ENCODE measurements at regions not wholly inside any gene's neighbourhood (a gene's known extent, or its start where the extent isn't known, plus 50 kb on each side); places are given as distances from the start of the nearest gene placed in this dataset.

DNA sequence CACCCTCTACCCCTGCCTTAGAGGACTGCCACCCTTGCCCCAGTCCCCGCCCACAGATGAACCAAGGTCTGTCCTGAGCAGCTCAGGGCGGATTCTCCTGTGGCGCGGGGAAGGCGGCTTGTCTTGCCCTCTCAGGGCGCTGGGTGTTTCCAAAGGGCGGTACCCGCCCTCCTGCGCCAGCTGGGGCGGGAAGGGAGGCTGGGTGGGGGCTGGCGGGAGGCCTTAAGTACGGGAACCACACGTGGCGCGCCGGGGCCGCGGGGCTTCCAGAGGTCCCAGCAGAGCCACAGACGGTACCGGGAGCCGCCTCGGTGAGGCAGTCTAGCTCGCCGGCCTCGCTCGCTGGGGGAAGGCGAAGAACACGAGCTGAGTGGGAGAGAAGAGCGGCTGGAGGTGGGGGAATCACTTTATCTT, 361.1 kb downstream of the MID1IP1 start:
- H2AK9ac ChIP-seq (replicated peaks; ENCODE audit: low read depth, low read length, poor library complexity): no peak overlapping the region
- ATAC-seq (ENCODE audit: low read depth) (no peak), DNase-seq (no peak)
- H3K4me2 ChIP-seq (ENCODE audit: low read depth, low read length): no peak overlapping the region
- no peaks in the 10 kb centered on the region for H3K4me1 ChIP-seq (ENCODE audit: control insufficient read depth, insufficient read depth, low read length)
- intact Hi-C loops (cut with micrococcal nuclease) (no loop called here), dilution Hi-C loops (cut with HindIII; ENCODE audit: low sequenced_read_pairs, unreplicated experiment) (no loop called here), in situ Hi-C loops (cut with MboI; ENCODE audit: low sequenced_read_pairs) (no loop called here)
- no peak overlapping the region for H4K8ac ChIP-seq (ENCODE audit: low read depth in 2 of 2, low read length in 2 of 2)
- no peak overlapping the region for H3K27ac ChIP-seq (ENCODE audit: insufficient read depth, low read length)
- H3K14ac ChIP-seq (replicated peaks; ENCODE audit: low read depth, low read length): no peak overlapping the region
- TF ChIP-seq NFE2L2 (IDR thresholded peaks at IDR 0.05; ENCODE audit: low read depth, low read length) (no peak), CHD1 (IDR thresholded peaks at IDR 0.05; ENCODE audit: low read depth, low read length) (no peak), MXI1 (IDR thresholded peaks at IDR 0.05; ENCODE audit: borderline replicate concordance, low read depth, low read length) (no peak), FOS (IDR thresholded peaks at IDR 0.05; ENCODE audit: low read depth, low read length) (no peak), MAFK (IDR thresholded peaks at IDR 0.05; ENCODE audit: low read depth, low read length) (no peak), RFX5 (IDR thresholded peaks at IDR 0.05; ENCODE audit: low read depth, low read length) (no peak), BHLHE40 (IDR thresholded peaks at IDR 0.05; ENCODE audit: low read depth, low read length) (no peak), CEBPB (IDR thresholded peaks at IDR 0.05; ENCODE audit: low read depth, low read length) (no peak), SMC3 (IDR thresholded peaks at IDR 0.05; ENCODE audit: low read depth, low read length) (no peak), MAZ (IDR thresholded peaks at IDR 0.05; ENCODE audit: borderline replicate concordance, low read depth, low read length) (no peak), RAD21 (IDR thresholded peaks at IDR 0.05; ENCODE audit: low read length) (no peak)
- TF ChIP-seq, protein P1, sequence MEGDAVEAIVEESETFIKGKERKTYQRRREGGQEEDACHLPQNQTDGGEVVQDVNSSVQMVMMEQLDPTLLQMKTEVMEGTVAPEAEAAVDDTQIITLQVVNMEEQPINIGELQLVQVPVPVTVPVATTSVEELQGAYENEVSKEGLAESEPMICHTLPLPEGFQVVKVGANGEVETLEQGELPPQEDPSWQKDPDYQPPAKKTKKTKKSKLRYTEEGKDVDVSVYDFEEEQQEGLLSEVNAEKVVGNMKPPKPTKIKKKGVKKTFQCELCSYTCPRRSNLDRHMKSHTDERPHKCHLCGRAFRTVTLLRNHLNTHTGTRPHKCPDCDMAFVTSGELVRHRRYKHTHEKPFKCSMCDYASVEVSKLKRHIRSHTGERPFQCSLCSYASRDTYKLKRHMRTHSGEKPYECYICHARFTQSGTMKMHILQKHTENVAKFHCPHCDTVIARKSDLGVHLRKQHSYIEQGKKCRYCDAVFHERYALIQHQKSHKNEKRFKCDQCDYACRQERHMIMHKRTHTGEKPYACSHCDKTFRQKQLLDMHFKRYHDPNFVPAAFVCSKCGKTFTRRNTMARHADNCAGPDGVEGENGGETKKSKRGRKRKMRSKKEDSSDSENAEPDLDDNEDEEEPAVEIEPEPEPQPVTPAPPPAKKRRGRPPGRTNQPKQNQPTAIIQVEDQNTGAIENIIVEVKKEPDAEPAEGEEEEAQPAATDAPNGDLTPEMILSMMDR (conservative IDR thresholded peaks at IDR 0.05; ENCODE audit: low read depth, low read length): no peak
- TF ChIP-seq, protein P2, sequence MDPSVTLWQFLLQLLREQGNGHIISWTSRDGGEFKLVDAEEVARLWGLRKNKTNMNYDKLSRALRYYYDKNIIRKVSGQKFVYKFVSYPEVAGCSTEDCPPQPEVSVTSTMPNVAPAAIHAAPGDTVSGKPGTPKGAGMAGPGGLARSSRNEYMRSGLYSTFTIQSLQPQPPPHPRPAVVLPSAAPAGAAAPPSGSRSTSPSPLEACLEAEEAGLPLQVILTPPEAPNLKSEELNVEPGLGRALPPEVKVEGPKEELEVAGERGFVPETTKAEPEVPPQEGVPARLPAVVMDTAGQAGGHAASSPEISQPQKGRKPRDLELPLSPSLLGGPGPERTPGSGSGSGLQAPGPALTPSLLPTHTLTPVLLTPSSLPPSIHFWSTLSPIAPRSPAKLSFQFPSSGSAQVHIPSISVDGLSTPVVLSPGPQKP (IDR thresholded peaks at IDR 0.05; ENCODE audit: borderline replicate concordance, low read depth, low read length): no peak
- TF ChIP-seq, protein P3, sequence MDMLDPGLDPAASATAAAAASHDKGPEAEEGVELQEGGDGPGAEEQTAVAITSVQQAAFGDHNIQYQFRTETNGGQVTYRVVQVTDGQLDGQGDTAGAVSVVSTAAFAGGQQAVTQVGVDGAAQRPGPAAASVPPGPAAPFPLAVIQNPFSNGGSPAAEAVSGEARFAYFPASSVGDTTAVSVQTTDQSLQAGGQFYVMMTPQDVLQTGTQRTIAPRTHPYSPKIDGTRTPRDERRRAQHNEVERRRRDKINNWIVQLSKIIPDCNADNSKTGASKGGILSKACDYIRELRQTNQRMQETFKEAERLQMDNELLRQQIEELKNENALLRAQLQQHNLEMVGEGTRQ (IDR thresholded peaks at IDR 0.05; ENCODE audit: low read depth, low read length): no peak
- H3K9me3 ChIP-seq (ENCODE audit: control insufficient read depth, insufficient read depth, low read length): no peaks in the 10 kb centered on the region
- H2BK20ac ChIP-seq (ENCODE audit: low read depth, low read length): no peak overlapping the region
- no peak overlapping the region for H3K18ac ChIP-seq (ENCODE audit: low read depth, low read length)
- no peak overlapping the region for H2BK15ac ChIP-seq (ENCODE audit: low read depth, low read length)
- POLR2A ChIA-PET (ENCODE audit: unreplicated experiment): no interaction called here
- H3K4me3 ChIP-seq (ENCODE audit: insufficient read depth, low read depth, low read length): no peak overlapping the region
- H3K23ac ChIP-seq (ENCODE audit: low read depth, low read length): no peak overlapping the region
- H3K56ac ChIP-seq (ENCODE audit: extremely low read depth, insufficient read depth, low read length): no peak overlapping the region
- no peak overlapping the region for H2BK120ac ChIP-seq (ENCODE audit: low read depth, low read length)
- no peak overlapping the region for H2AK5ac ChIP-seq (ENCODE audit: low read depth, low read length)
- peaks cover 21% of the 10 kb centered on the region for H3K27me3 ChIP-seq (ENCODE audit: control insufficient read depth, insufficient read depth, low read length)
- no peaks in the 10 kb centered on the region for H3K79me1 ChIP-seq (ENCODE audit: low read depth in 1 of 2, low read length in 2 of 2)
- H3K9me1 ChIP-seq (ENCODE audit: insufficient read depth, low read length): no peaks in the 10 kb centered on the region
- H2BK5ac ChIP-seq (ENCODE audit: low read depth, low read length, poor library complexity, severe bottlenecking): no peak overlapping the region
- H3K9ac ChIP-seq (ENCODE audit: low read depth, low read length): no peak overlapping the region
- H2AFZ ChIP-seq (replicated peaks; ENCODE audit: low read length, poor library complexity): no peak overlapping the region
- no peaks in the 10 kb centered on the region for H3K36me3 ChIP-seq (ENCODE audit: control insufficient read depth, insufficient read depth, low read length)
- no peaks in the 10 kb centered on the region; the same call in 1 of the 2 replicates for H4K20me1 ChIP-seq (ENCODE audit: insufficient read depth, low read length)
- H4K5ac ChIP-seq (ENCODE audit: low read depth, low read length): no peak overlapping the region
- no peak overlapping the region for H3K4ac ChIP-seq (ENCODE audit: low read depth, low read length)
- no peak overlapping the region for H4K91ac ChIP-seq (ENCODE audit: insufficient read depth, low read depth, low read length)
- CTCF ChIA-PET: no interaction called here
- no TSS peak for BruUV-seq (replicated peaks)
- 20% methylated on average over 1 of the region's 29 CpGs; no CpG with 5 or more reads in 1 of the 2 experiments for WGBS, 2 experiments (ENCODE audit: extremely low coverage in 2 of 2, insufficient read length in 1 of 2)

All from IMR-90 (cell line).